ENCODE measurements at regions not wholly inside any gene's neighbourhood (a gene's known extent, or its start where the extent isn't known, plus 50 kb on each side); places are given as distances from the start of the nearest gene placed in this dataset.

DNA sequence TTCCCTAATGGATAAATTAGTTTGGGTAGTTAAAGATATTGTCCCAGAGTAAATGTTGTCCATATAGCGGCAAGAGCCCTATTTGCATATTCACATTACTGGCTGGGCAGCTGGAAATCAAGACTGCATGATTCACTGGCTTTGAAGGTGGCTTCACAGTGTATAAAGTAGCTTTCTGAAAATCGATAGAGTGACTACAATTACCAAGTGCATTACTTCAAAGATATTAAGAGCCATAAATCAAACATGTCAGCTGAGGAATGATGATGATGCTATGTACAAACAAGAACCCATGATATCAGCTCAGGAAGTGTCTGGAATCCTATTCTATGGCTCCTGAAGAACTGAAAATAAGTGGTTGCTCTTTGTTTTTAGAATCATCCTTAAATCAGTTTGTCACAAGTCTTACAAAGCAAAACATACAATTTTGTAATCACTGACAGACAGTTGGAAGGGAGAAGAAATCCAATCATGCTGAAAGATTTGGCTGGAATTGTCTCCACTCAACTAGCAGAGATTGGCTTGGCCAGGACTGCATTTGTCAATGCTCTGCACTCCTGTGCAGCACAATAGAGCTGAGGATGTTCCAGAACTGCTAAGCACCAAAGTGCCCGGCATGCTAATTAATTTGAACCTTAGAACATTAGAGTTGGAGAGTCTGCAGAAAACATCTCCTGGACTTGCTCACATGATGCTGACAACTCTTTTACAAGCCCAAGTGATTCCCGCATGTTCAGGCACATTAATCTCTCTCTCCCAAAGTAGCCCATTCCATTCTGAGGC, 77.9 kb upstream of the B3GAT2 start:
- no peaks in the 10 kb centered on the region for H3K27me3 ChIP-seq (ENCODE audit: control insufficient read depth, insufficient read depth, low read length)
- H3K36me3 ChIP-seq (ENCODE audit: control insufficient read depth, insufficient read depth, low read length) = no peaks in the 10 kb centered on the region
- peak in 2 of 6 donors; percentile 62 to 73 for DNase-seq (ENCODE audit: low read depth in 4 of 6, low spot score in 6 of 6)
- peaks cover 3% of the 10 kb centered on the region for H3K4me1 ChIP-seq (ENCODE audit: control insufficient read depth, insufficient read depth, low read length)
- WGBS (ENCODE audit: insufficient coverage) = 40% methylated on average over 3 of the region's 4 CpGs
- no peaks in the 10 kb centered on the region for H3K9me3 ChIP-seq (ENCODE audit: control insufficient read depth, insufficient read depth, low read length)
- H3K27ac ChIP-seq (ENCODE audit: low read depth, low read length) = peak overlapping the region; percentile 42
- H3K4me3 ChIP-seq (ENCODE audit: low read depth, low read length) = no peak overlapping the region

DNA sequence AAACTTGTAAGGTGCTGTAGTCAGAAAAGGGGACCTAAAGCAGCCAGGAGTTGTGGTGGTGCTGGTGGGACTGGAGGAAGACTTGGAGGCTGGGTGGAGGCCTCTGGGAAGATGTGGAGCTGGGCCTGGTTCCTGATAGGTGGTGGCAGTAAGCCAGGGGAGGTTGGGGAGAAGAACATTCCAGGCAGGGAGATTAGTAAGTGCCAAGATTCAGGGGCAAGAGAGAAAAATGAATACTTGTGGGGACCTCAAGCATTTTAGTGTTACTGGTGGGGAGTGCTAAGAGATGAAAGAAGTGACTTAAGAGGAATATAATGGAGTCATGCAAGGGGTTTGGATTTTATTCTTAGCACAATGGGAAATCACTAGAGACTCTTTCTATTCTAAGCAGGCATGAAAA, 79.0 kb upstream of the B3GAT2 start:
- no peak overlapping the region for H3K4me3 ChIP-seq (ENCODE audit: low read depth, low read length)
- no peaks in the 10 kb centered on the region for H3K9me3 ChIP-seq (ENCODE audit: control insufficient read depth, insufficient read depth, low read length)
- no peak for DNase-seq (ENCODE audit: low read depth in 4 of 6, low spot score in 6 of 6)
- no peak overlapping the region for H3K27ac ChIP-seq (ENCODE audit: low read depth, low read length)
- peaks cover 10% of the 10 kb centered on the region for H3K4me1 ChIP-seq (ENCODE audit: control insufficient read depth, insufficient read depth, low read length)
- no peaks in the 10 kb centered on the region for H3K27me3 ChIP-seq (ENCODE audit: control insufficient read depth, insufficient read depth, low read length)
- H3K36me3 ChIP-seq (ENCODE audit: control insufficient read depth, insufficient read depth, low read length) = no peaks in the 10 kb centered on the region

DNA sequence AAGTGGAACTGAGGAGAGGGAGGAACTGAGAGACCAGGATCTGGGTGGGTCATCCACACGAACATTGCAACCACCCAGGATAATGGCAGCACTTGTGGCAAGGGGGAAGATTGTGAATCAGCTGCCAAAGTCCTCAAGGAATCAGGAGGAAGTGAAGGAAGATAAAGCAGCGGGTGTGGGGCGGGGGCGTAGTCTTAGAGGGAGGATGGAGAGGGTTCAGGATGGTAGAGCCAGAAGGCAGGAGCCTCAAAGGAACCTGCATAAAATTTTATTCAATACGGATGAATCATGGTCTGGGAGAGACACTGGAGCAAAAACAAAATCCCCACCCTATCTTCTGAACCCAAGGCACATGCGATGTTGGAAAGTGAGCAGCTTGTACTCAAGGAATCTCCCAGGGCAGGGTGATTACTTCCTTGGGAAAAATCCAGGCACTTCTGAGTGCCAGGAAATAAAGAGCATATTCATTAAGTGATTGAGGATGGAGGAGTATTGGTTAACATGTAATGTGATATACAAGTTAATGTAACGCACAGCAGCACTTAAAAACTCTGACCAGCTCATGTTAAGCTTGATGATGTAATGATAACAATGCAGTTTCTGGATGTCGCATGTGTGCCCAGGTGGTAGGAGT, 82.0 kb upstream of the B3GAT2 start:
- no peak for DNase-seq (ENCODE audit: low read depth in 4 of 6, low spot score in 6 of 6)
- H3K36me3 ChIP-seq (ENCODE audit: control insufficient read depth, insufficient read depth, low read length) = no peaks in the 10 kb centered on the region
- no peaks in the 10 kb centered on the region for H3K9me3 ChIP-seq (ENCODE audit: control insufficient read depth, insufficient read depth, low read length)
- no peaks in the 10 kb centered on the region for H3K27me3 ChIP-seq (ENCODE audit: control insufficient read depth, insufficient read depth, low read length)
- H3K4me3 ChIP-seq (ENCODE audit: low read depth, low read length) = no peak overlapping the region
- H3K4me1 ChIP-seq (ENCODE audit: control insufficient read depth, insufficient read depth, low read length) = peaks cover 7% of the 10 kb centered on the region
- no peak overlapping the region for H3K27ac ChIP-seq (ENCODE audit: low read depth, low read length)
- 84% methylated on average over 4 of the region's 8 CpGs for WGBS (ENCODE audit: insufficient coverage)

DNA sequence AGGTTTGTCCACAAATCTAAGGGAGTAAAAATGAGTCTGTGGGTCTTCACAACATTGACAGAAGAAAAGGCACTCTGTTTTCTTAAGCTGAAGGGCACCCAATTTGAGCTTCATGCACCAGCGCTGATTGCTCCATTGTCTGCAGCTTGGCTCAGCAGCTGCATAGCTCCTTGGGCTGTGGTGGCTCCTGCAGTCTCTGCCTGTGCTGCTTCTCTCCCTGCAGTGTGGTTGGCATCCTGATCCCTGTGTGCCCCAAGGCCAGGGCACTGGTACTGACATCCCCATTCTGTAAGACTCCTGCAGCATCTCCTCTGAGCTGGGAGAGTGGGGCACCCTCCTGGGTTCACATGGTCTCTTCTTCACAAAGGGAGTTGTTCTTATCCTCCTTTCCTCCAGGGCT, 83.2 kb upstream of the B3GAT2 start:
- Histone ChIP-seq H3K9me3 (ENCODE audit: control insufficient read depth, insufficient read depth, low read length) (no peaks in the 10 kb centered on the region), H3K27me3 (ENCODE audit: control insufficient read depth, insufficient read depth, low read length) (no peaks in the 10 kb centered on the region), H3K36me3 (ENCODE audit: control insufficient read depth, insufficient read depth, low read length) (no peaks in the 10 kb centered on the region), H3K4me1 (ENCODE audit: control insufficient read depth, insufficient read depth, low read length) (peaks cover 7% of the 10 kb centered on the region), H3K27ac (ENCODE audit: low read depth, low read length) (no peak overlapping the region), H3K4me3 (ENCODE audit: low read depth, low read length) (no peak overlapping the region)
- WGBS (ENCODE audit: insufficient coverage) = 30% methylated on average over 1 of the region's 1 CpG
- peak in 1 of 6 donors; percentile 35 for DNase-seq (ENCODE audit: low read depth in 4 of 6, low spot score in 6 of 6)

DNA sequence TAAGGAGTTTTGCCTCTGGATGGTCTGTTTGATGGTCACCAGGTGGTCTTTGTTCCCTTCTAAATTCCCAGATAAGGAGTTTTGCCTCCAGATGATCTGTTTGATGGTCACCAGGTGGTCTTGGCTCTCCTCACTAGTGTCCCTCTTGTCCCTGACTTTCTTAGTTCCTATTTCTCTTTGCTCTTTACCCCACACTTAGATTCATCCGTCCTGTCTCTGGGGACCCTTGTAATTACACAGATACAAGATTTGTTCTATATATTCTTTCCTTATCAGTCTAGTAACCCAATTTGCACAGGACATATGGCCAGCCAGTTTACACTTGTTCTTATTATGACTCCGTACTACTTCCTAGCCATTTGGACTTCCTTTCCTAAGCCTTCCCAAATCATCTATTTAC, 84.0 kb upstream of the B3GAT2 start:
- no peak overlapping the region for H3K27ac ChIP-seq (ENCODE audit: low read depth, low read length)
- no peak for DNase-seq (ENCODE audit: low read depth in 4 of 6, low spot score in 6 of 6)

DNA sequence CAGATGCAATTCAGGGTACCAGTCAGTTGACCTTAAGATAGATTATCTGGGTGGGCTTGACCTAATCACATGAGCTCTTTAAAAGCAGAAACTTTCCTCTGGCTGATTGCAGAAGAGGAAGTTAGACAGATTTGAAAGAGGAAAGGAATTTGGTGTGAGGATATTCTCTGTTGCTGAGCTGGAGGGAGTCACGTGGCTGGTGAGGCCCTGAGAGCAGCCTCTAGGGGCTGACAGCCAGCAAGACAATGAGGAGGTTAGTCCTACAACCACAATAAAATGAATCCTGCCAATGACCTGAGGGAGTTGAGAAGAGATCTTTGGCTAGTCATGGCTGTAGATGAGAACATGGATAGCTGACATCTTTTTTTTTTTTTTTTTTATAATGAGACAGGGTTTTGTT, 87.0 kb upstream of the B3GAT2 start:
- Histone ChIP-seq H3K9me3 (ENCODE audit: control insufficient read depth, insufficient read depth, low read length) (no peaks in the 10 kb centered on the region), H3K4me1 (ENCODE audit: control insufficient read depth, insufficient read depth, low read length) (peaks cover 9% of the 10 kb centered on the region), H3K4me3 (ENCODE audit: low read depth, low read length) (no peak overlapping the region), H3K27ac (ENCODE audit: low read depth, low read length) (no peak overlapping the region), H3K27me3 (ENCODE audit: control insufficient read depth, insufficient read depth, low read length) (no peaks in the 10 kb centered on the region), H3K36me3 (ENCODE audit: control insufficient read depth, insufficient read depth, low read length) (no peaks in the 10 kb centered on the region)
- DNase-seq (ENCODE audit: low read depth in 4 of 6, low spot score in 6 of 6) = no peak
- no CpG with 5 or more reads among the region's 1 CpG for WGBS (ENCODE audit: insufficient coverage)

More for the DNA sequence above, 84.0 kb upstream of the B3GAT2 start:
- H3K27me3 ChIP-seq (ENCODE audit: control insufficient read depth, insufficient read depth, low read length) = no peaks in the 10 kb centered on the region
- H3K4me1 ChIP-seq (ENCODE audit: control insufficient read depth, insufficient read depth, low read length) = peaks cover 7% of the 10 kb centered on the region
- H3K36me3 ChIP-seq (ENCODE audit: control insufficient read depth, insufficient read depth, low read length) = no peaks in the 10 kb centered on the region
- no peak overlapping the region for H3K4me3 ChIP-seq (ENCODE audit: low read depth, low read length)
- H3K9me3 ChIP-seq (ENCODE audit: control insufficient read depth, insufficient read depth, low read length) = no peaks in the 10 kb centered on the region
- WGBS (ENCODE audit: insufficient coverage) = 60% methylated on average over 1 of the region's 2 CpGs

DNA sequence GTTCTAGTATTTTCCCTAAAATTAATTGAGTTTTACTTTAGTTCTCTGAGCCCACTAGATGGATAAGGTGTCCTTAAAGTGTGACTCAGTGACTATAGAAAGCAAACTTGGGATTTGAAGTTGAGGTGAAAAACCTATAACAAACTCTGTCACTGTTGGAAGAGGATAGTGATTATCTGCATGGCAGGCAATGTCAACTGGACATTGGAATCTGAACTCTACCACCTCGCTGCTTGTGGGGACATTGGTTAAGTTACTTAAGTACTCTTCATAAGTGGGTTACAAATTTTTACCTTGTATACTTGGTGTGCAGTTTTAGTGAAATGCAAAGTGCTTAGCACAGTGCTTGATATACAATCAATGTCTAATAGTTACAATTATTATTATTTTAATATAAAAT, 87.9 kb upstream of the B3GAT2 start:
- WGBS (ENCODE audit: insufficient coverage) = 100% methylated on average over 1 of the region's 1 CpG
- H3K4me1 ChIP-seq (ENCODE audit: control insufficient read depth, insufficient read depth, low read length) = peaks cover 9% of the 10 kb centered on the region

DNA sequence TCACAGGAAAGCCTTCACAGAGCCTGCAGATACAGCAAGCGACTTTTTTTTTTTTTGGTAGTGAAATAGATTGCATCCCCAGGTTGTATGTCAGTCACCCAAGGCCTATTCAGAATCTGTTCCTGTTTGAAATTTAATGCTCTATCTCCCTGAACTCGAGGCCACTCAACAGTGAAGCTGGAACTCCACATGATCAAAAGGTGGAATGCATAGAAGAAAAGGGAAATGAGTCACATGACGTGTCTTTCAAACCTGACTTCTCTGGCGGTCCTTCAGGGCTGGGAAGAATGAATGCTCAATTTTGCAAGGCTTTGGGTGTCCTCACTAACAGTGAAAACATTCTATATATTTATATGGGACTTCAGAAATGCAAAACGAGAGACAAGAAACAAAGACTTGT, 88.4 kb upstream of the B3GAT2 start:
- no peak for DNase-seq (ENCODE audit: low read depth in 4 of 6, low spot score in 6 of 6)

More for the DNA sequence above, 87.9 kb upstream of the B3GAT2 start:
- H3K27ac ChIP-seq (ENCODE audit: low read depth, low read length) = no peak overlapping the region
- H3K36me3 ChIP-seq (ENCODE audit: control insufficient read depth, insufficient read depth, low read length) = no peaks in the 10 kb centered on the region
- no peaks in the 10 kb centered on the region for H3K27me3 ChIP-seq (ENCODE audit: control insufficient read depth, insufficient read depth, low read length)
- no peak for DNase-seq (ENCODE audit: low read depth in 4 of 6, low spot score in 6 of 6)
- no peaks in the 10 kb centered on the region for H3K9me3 ChIP-seq (ENCODE audit: control insufficient read depth, insufficient read depth, low read length)
- H3K4me3 ChIP-seq (ENCODE audit: low read depth, low read length) = no peak overlapping the region

DNA sequence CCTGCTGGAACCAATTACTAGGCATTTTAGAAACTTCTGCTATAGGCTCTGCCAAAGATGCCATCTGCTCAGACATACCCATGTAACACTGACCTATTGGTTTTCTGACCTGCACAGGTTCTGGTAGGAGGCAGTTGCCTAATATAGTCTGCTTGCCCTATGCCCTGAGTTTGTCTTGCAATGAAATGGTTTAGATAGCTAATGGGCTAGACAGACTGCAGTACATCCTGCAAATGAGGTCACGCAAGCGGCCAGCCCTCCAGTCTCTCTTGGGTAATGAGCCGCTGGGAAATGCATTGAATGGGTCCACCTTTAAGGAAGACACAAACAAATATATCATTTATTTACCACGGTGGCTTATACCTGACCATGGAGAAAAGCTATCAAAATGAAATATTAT, 90.6 kb upstream of the B3GAT2 start:
- Histone ChIP-seq H3K36me3 (ENCODE audit: control insufficient read depth, insufficient read depth, low read length) (no peaks in the 10 kb centered on the region), H3K4me3 (ENCODE audit: low read depth, low read length) (no peak overlapping the region), H3K27ac (ENCODE audit: low read depth, low read length) (no peak overlapping the region), H3K4me1 (ENCODE audit: control insufficient read depth, insufficient read depth, low read length) (peaks cover 8% of the 10 kb centered on the region), H3K27me3 (ENCODE audit: control insufficient read depth, insufficient read depth, low read length) (no peaks in the 10 kb centered on the region), H3K9me3 (ENCODE audit: control insufficient read depth, insufficient read depth, low read length) (no peaks in the 10 kb centered on the region)
- no CpG with 5 or more reads among the region's 4 CpGs for WGBS (ENCODE audit: insufficient coverage)
- DNase-seq (ENCODE audit: low read depth in 4 of 6, low spot score in 6 of 6) = no peak

More for the DNA sequence above, 88.4 kb upstream of the B3GAT2 start:
- H3K27ac ChIP-seq (ENCODE audit: low read depth, low read length) = no peak overlapping the region
- H3K4me3 ChIP-seq (ENCODE audit: low read depth, low read length) = no peak overlapping the region
- H3K27me3 ChIP-seq (ENCODE audit: control insufficient read depth, insufficient read depth, low read length) = no peaks in the 10 kb centered on the region
- H3K4me1 ChIP-seq (ENCODE audit: control insufficient read depth, insufficient read depth, low read length) = peaks cover 4% of the 10 kb centered on the region
- no peaks in the 10 kb centered on the region for H3K36me3 ChIP-seq (ENCODE audit: control insufficient read depth, insufficient read depth, low read length)
- 80% methylated on average over 1 of the region's 5 CpGs for WGBS (ENCODE audit: insufficient coverage)
- no peaks in the 10 kb centered on the region for H3K9me3 ChIP-seq (ENCODE audit: control insufficient read depth, insufficient read depth, low read length)

Data from spinal cord (tissue), 9 donors.